GM12873 (cell line): ENCODE measurements at regions not wholly inside any gene's neighbourhood (a gene's known extent, or its start where the extent isn't known, plus 50 kb on each side); places are given as distances from the start of the nearest gene placed in this dataset.

ENCODE experiments used
- CTCF ChIP-seq: IDR thresholded peaks from 2 replicates; pipeline ENCODE4 v1.5.1; 2012; ENCODE audit warnings: low read depth, mild to moderate bottlenecking, moderate library complexity, low read length, control low read depth; ENCODE audit not compliant: insufficient read depth; ENCODE audit errors: missing control alignments

- TF ChIP-seq CTCF = no peak
Measured at GRCh38 chr4:121614101-121614500, 82.7 kb downstream of the ANXA5 start.

- TF ChIP-seq CTCF = no peak
Measured at GRCh38 chr4:121599049-121599448, 97.7 kb downstream of the ANXA5 start.

- no peak for TF ChIP-seq CTCF
Measured at GRCh38 chr4:121597346-121597934, 99.3 kb downstream of the ANXA5 start.

GRCh38 chr4:121594796-121595526 is 101.8 kb downstream of the ANXA5 start:
- no peak for TF ChIP-seq CTCF

GRCh38 chr4:121593760-121594159 is 103.0 kb downstream of the ANXA5 start:
- TF ChIP-seq CTCF = no peak

GRCh38 chr4:121584836-121585235 is 111.9 kb downstream of the ANXA5 start:
- no peak for TF ChIP-seq CTCF

- no peak for TF ChIP-seq CTCF
Measured at GRCh38 chr4:121583396-121583795, 113.4 kb downstream of the ANXA5 start.
